Astrocyte (in vitro differentiated cells and primary cell): ENCODE measurements at regions not wholly inside any gene's neighbourhood (a gene's known extent, or its start where the extent isn't known, plus 50 kb on each side); places are given as distances from the start of the nearest gene placed in this dataset.

ENCODE experiments used
- DNase-seq: peaks from one replicate; pipeline ENCODE4 v3.0.0-alpha.2; 2010; ENCODE audit warnings: low read depth
- FAIRE-seq: peaks from 2 replicates; lab custom pipeline; 2011; peaks lifted over from hg19 to GRCh38; lab: Jason Lieb, UNC
- H2AFZ ChIP-seq: 2 replicates; pipeline ENCODE4 v1.6.0; 2012; ENCODE audit warnings: low read depth, low read length, inconsistent platforms
- H3K27ac ChIP-seq: 2 replicates; pipeline ENCODE4 v1.5.1; 2011; ENCODE audit warnings: low read depth, low read length, inconsistent platforms
- H3K27me3 ChIP-seq: 2 replicates; pipeline ENCODE4 v1.6.0; 2011; ENCODE audit warnings: low read length, inconsistent platforms; ENCODE audit not compliant: insufficient read depth
- H3K36me3 ChIP-seq: 2 replicates; pipeline ENCODE4 v1.5.1; 2011; ENCODE audit warnings: low read length, inconsistent platforms; ENCODE audit not compliant: insufficient read depth
- H3K4me1 ChIP-seq: 2 replicates; pipeline ENCODE4 v1.5.1; 2011; ENCODE audit warnings: low read length, inconsistent platforms; ENCODE audit not compliant: insufficient read depth
- H3K4me2 ChIP-seq: 2 replicates; pipeline ENCODE4 v1.6.0; 2012; ENCODE audit warnings: low read length, inconsistent platforms
- H3K4me3 ChIP-seq: 2 replicates; pipeline ENCODE4 v1.5.1; 2011; ENCODE audit warnings: low read depth, mild to moderate bottlenecking, low read length, inconsistent platforms; ENCODE audit not compliant: insufficient read depth
- H3K79me2 ChIP-seq: 2 replicates; pipeline ENCODE4 v1.6.0; 2012; ENCODE audit warnings: mild to moderate bottlenecking, low read length, inconsistent platforms; ENCODE audit not compliant: insufficient read depth
- H3K9ac ChIP-seq: 2 replicates; pipeline ENCODE4 v1.6.0; 2012; ENCODE audit warnings: mild to moderate bottlenecking, low read length, inconsistent platforms
- H3K9me3 ChIP-seq: 2 replicates; pipeline ENCODE4 v1.5.1; 2012; ENCODE audit warnings: low read depth, mild to moderate bottlenecking, low read length, inconsistent platforms; ENCODE audit not compliant: insufficient read depth
- H4K20me1 ChIP-seq: 2 replicates; pipeline ENCODE4 v1.6.0; 2012; ENCODE audit warnings: low read length, inconsistent platforms; ENCODE audit not compliant: insufficient read depth
- H3K27ac Mint-ChIP-seq: one replicate; pipeline ENCODE4 v1.8.0; 2021; ENCODE audit warnings: mild to moderate bottlenecking, mixed read lengths; ENCODE audit not compliant: unreplicated experiment
- H3K27me3 Mint-ChIP-seq: one replicate; pipeline ENCODE4 v1.8.0; 2021; ENCODE audit warnings: low read depth, mixed read lengths; ENCODE audit not compliant: unreplicated experiment
- H3K36me3 Mint-ChIP-seq: one replicate; pipeline ENCODE4 v1.8.0; 2021; ENCODE audit warnings: low read depth, mixed read lengths; ENCODE audit not compliant: unreplicated experiment
- H3K4me1 Mint-ChIP-seq: one replicate; pipeline ENCODE4 v1.8.0; 2021; ENCODE audit warnings: low read depth, mixed read lengths; ENCODE audit not compliant: unreplicated experiment
- H3K4me3 Mint-ChIP-seq: one replicate; pipeline ENCODE4 v1.8.0; 2021; ENCODE audit warnings: mild to moderate bottlenecking, moderate library complexity, mixed read lengths; ENCODE audit not compliant: unreplicated experiment
- H3K9me3 Mint-ChIP-seq: one replicate; pipeline ENCODE4 v1.8.0; 2021; ENCODE audit warnings: mild to moderate bottlenecking, mixed read lengths; ENCODE audit not compliant: unreplicated experiment
- EZH2 ChIP-seq: IDR thresholded peaks from 2 replicates; pipeline ENCODE4 v1.6.1; 2012; ENCODE audit warnings: mild to moderate bottlenecking, low read length, inconsistent platforms; ENCODE audit not compliant: insufficient read depth
- TF ChIP-seq, protein P1 (sequence below): IDR thresholded peaks from 2 replicates; pipeline ENCODE4 v1.5.1; 2011; ENCODE audit warnings: low read depth, mild to moderate bottlenecking, inconsistent platforms, low read length, moderate library complexity; ENCODE audit not compliant: insufficient read depth

- Mint-ChIP-seq H3K27ac (no peak overlapping the region), H3K27me3 (no peaks in the 10 kb centered on the region), H3K4me3 (no peak overlapping the region), H3K4me1 (peaks cover 9% of the 10 kb centered on the region), H3K36me3 (no peaks in the 10 kb centered on the region), H3K9me3 (peaks cover 6% of the 10 kb centered on the region)
- H2AFZ ChIP-seq: no peak overlapping the region
- H3K9ac ChIP-seq: no peak overlapping the region
- H3K4me3 ChIP-seq: no peak overlapping the region
- H3K9me3 ChIP-seq: no peaks in the 10 kb centered on the region
- H3K79me2 ChIP-seq: no peaks in the 10 kb centered on the region
- TF ChIP-seq, protein P1, sequence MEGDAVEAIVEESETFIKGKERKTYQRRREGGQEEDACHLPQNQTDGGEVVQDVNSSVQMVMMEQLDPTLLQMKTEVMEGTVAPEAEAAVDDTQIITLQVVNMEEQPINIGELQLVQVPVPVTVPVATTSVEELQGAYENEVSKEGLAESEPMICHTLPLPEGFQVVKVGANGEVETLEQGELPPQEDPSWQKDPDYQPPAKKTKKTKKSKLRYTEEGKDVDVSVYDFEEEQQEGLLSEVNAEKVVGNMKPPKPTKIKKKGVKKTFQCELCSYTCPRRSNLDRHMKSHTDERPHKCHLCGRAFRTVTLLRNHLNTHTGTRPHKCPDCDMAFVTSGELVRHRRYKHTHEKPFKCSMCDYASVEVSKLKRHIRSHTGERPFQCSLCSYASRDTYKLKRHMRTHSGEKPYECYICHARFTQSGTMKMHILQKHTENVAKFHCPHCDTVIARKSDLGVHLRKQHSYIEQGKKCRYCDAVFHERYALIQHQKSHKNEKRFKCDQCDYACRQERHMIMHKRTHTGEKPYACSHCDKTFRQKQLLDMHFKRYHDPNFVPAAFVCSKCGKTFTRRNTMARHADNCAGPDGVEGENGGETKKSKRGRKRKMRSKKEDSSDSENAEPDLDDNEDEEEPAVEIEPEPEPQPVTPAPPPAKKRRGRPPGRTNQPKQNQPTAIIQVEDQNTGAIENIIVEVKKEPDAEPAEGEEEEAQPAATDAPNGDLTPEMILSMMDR: no peak
- no peak for TF ChIP-seq EZH2
- peaks cover 13% of the 10 kb centered on the region for H3K4me1 ChIP-seq
- no peaks in the 10 kb centered on the region for H4K20me1 ChIP-seq
- H3K4me2 ChIP-seq: no peak overlapping the region
- H3K36me3 ChIP-seq: no peaks in the 10 kb centered on the region
- DNase-seq (peak; percentile 23), FAIRE-seq (no peak)
- no peak overlapping the region for H3K27ac ChIP-seq
- no peaks in the 10 kb centered on the region for H3K27me3 ChIP-seq
These were observed 97.7 kb upstream of the CDH6 start for GRCh38 chr5:31095796-31096195.

GRCh38 chr5:31091501-31091900 is 102.0 kb upstream of the CDH6 start:
- no peak overlapping the region for H2AFZ ChIP-seq
- no peaks in the 10 kb centered on the region for H3K79me2 ChIP-seq
- H3K27ac ChIP-seq: no peak overlapping the region
- FAIRE-seq (no peak), DNase-seq (no peak)
- H3K36me3 Mint-ChIP-seq: no peaks in the 10 kb centered on the region
- no peaks in the 10 kb centered on the region for H3K36me3 ChIP-seq
- H3K9me3 Mint-ChIP-seq: peaks cover 6% of the 10 kb centered on the region
- H3K27me3 Mint-ChIP-seq: peaks cover 2% of the 10 kb centered on the region
- no peak for TF ChIP-seq EZH2
- TF ChIP-seq, protein P1: no peak
- no peak overlapping the region for H3K9ac ChIP-seq
- peaks cover 7% of the 10 kb centered on the region for H3K4me1 ChIP-seq
- H3K9me3 ChIP-seq: no peaks in the 10 kb centered on the region
- no peak overlapping the region for H3K4me2 ChIP-seq
- no peak overlapping the region for H3K4me3 Mint-ChIP-seq
- no peaks in the 10 kb centered on the region for H3K27me3 ChIP-seq
- H4K20me1 ChIP-seq: no peaks in the 10 kb centered on the region
- H3K4me3 ChIP-seq: no peak overlapping the region
- no peak overlapping the region for H3K27ac Mint-ChIP-seq
- peaks cover 2% of the 10 kb centered on the region for H3K4me1 Mint-ChIP-seq

GRCh38 chr5:31090467-31090866 is 103.0 kb upstream of the CDH6 start:
- H3K9me3 Mint-ChIP-seq: peaks cover 6% of the 10 kb centered on the region
- H3K4me3 Mint-ChIP-seq: no peak overlapping the region
- no peaks in the 10 kb centered on the region for H3K79me2 ChIP-seq
- H3K4me1 Mint-ChIP-seq: no peaks in the 10 kb centered on the region
- no peak overlapping the region for H3K4me3 ChIP-seq
- DNase-seq (no peak), FAIRE-seq (no peak)
- no peak overlapping the region for H3K27ac Mint-ChIP-seq
- H3K4me1 ChIP-seq: no peaks in the 10 kb centered on the region
- no peak overlapping the region for H3K4me2 ChIP-seq
- TF ChIP-seq, protein P1: no peak
- no peak for TF ChIP-seq EZH2
- no peaks in the 10 kb centered on the region for H3K36me3 Mint-ChIP-seq
- H3K27me3 Mint-ChIP-seq: peaks cover 2% of the 10 kb centered on the region
- H3K36me3 ChIP-seq: no peaks in the 10 kb centered on the region
- H3K9me3 ChIP-seq: no peaks in the 10 kb centered on the region
- no peak overlapping the region for H3K9ac ChIP-seq
- no peaks in the 10 kb centered on the region for H3K27me3 ChIP-seq
- no peak overlapping the region for H3K27ac ChIP-seq
- no peaks in the 10 kb centered on the region for H4K20me1 ChIP-seq
- no peak overlapping the region for H2AFZ ChIP-seq
